NCI-H146 (cell line): ENCODE measurements at regions not wholly inside any gene's neighbourhood (a gene's known extent, or its start where the extent isn't known, plus 50 kb on each side); places are given as distances from the start of the nearest gene placed in this dataset.
"Not testable (repeated sequence)": the region's sequence is repeated elsewhere in the genome, so short reads cannot be mapped to it uniquely, and the experiment has no call there.

ENCODE experiments used
- DNase-seq: peaks from one replicate; lab custom pipeline; 2025; lab: John Stamatoyannopoulos, UW

- DNase-seq = no peak
Observed at GRCh38 chr16:63130942-63131341, 1094.7 kb upstream of the CDH8 start.

GRCh38 chr16:63129411-63130125, 1093.3 kb upstream of the CDH8 start:
- no peak for DNase-seq

GRCh38 chr16:63119905-63120304, 1083.7 kb upstream of the CDH8 start:
- not testable (repeated sequence) for DNase-seq

GRCh38 chr16:63100082-63100481, 1063.8 kb upstream of the CDH8 start:
- no peak for DNase-seq

- no peak for DNase-seq
Observed at GRCh38 chr16:63096857-63097256, 1060.6 kb upstream of the CDH8 start.

GRCh38 chr16:63092736-63093135, 1056.5 kb upstream of the CDH8 start:
- DNase-seq = no peak

- no peak for DNase-seq
Observed at GRCh38 chr16:63082101-63082500, 1045.9 kb upstream of the CDH8 start.

GRCh38 chr16:63080746-63081145, 1044.5 kb upstream of the CDH8 start:
- no peak for DNase-seq

- no peak for DNase-seq
Observed at GRCh38 chr16:63069047-63069446, 1032.8 kb upstream of the CDH8 start.

- DNase-seq = no peak
Observed at GRCh38 chr16:63067141-63067540, 1030.9 kb upstream of the CDH8 start.

- DNase-seq = no peak
Observed at GRCh38 chr16:63066552-63066951, 1030.3 kb upstream of the CDH8 start.

GRCh38 chr16:63061319-63061718, 1025.1 kb upstream of the CDH8 start:
- no peak for DNase-seq

- DNase-seq = no peak
Observed at GRCh38 chr16:63059676-63060075, 1023.4 kb upstream of the CDH8 start.

GRCh38 chr16:63057341-63057740, 1021.1 kb upstream of the CDH8 start:
- DNase-seq = no peak

GRCh38 chr16:63050391-63050790, 1014.2 kb upstream of the CDH8 start:
- no peak for DNase-seq

GRCh38 chr16:63038397-63039106, 1002.3 kb upstream of the CDH8 start:
- DNase-seq = peak; percentile 61

GRCh38 chr16:63037761-63038396, 1001.6 kb upstream of the CDH8 start:
- peak; percentile 64 for DNase-seq

GRCh38 chr16:63018581-63019223, 982.5 kb upstream of the CDH8 start:
- DNase-seq = no peak

GRCh38 chr16:63008688-63009087, 972.5 kb upstream of the CDH8 start:
- no peak for DNase-seq

GRCh38 chr16:63005356-63005755, 969.1 kb upstream of the CDH8 start:
- peak; percentile 71 for DNase-seq

- DNase-seq = no peak
Observed at GRCh38 chr16:62989480-62989879, 953.2 kb upstream of the CDH8 start.

- DNase-seq = no peak
Observed at GRCh38 chr16:62985722-62986121, 949.5 kb upstream of the CDH8 start.

- no peak for DNase-seq
Observed at GRCh38 chr16:62978451-62978850, 942.2 kb upstream of the CDH8 start.
